Activated CD4-positive, CD25-positive, alpha-beta regulatory T cell (primary cell): ENCODE measurements at regions not wholly inside any gene's neighbourhood (a gene's known extent, or its start where the extent isn't known, plus 50 kb on each side); places are given as distances from the start of the nearest gene placed in this dataset.

Experiments used
- DNase-seq, 4 experiments: peaks; one replicate each; lab custom pipeline; 2025; lab: John Stamatoyannopoulos, UW

- no peak for DNase-seq
Observed at GRCh38 chr3:73745526-73746191, 120.9 kb upstream of the PDZRN3 start.

- no peak for DNase-seq
Observed at GRCh38 chr3:73743551-73743950, 118.8 kb upstream of the PDZRN3 start.

DNA sequence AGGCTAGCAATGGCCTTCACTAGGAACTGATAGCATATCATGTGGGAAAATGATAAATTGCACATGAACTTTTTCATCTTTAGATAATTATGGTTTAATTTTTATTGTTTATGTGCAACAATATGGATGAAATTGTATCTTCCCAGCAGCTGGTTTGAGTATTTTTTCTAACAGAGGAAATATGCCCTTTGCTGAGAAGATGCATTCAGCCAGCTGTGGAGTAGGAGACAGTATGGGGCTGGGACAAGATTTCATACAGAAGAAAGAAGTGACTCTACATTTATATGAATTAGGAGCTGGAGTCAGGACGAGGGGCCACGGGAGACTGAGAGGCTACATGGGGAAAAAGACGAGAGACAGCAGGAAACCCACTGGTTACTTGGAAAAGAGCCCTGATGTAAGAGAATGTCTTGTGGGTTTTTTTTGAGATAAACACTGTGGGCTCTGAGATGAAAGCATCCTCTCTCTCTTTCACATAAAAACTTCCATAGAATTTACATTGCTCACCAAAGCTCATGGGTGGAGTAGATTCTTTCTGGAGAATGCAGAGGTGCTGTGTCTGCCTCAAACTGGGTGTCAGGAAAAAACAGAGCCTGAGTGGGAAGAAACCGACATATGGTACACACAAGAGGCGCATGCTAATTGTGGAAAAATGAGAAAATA is 115.2 kb upstream of the PDZRN3 start:
- DNase-seq = no peak

- DNase-seq = no peak
Observed at GRCh38 chr3:73738711-73739110, 114.0 kb upstream of the PDZRN3 start.

DNA sequence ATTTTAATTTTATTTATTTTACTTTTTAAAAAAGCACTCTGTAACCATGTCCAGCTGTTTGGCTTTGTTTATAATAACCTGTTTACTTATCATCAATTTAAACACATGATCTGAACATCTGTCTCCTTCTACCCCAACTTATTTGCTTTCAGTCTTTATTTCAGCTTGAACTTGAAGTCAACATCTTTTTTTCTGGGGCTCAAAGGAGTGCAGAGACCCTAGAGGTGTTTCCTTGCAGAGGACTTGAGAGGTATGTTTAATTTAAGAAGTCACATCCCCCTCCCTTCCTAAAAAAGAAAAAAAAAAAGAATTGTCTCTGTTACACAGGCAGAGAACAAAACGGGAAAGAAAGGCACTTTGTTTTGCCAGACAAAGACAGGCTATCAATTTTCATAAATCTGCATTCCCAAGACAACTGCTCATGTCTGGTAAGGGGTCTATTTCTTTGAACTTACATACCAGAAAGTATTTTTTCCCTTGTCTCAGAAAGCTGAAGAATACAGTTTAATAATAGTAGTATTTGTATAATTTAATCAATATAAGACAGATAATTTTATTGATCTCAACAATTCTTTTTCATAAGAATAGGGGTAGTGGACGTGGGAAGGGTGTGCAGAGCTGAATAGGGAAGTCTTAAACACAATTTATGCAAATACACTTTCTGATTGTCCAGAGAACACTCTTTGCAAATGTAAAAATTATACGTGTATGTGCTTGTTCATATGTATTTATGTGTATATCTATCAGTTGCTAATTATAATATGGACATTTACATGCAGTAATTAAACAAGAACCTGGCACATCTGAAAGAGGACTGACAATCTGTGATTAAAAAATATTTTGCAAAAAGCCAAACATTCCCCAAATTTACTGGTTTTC is 109.7 kb upstream of the PDZRN3 start:
- no peak for DNase-seq

DNA sequence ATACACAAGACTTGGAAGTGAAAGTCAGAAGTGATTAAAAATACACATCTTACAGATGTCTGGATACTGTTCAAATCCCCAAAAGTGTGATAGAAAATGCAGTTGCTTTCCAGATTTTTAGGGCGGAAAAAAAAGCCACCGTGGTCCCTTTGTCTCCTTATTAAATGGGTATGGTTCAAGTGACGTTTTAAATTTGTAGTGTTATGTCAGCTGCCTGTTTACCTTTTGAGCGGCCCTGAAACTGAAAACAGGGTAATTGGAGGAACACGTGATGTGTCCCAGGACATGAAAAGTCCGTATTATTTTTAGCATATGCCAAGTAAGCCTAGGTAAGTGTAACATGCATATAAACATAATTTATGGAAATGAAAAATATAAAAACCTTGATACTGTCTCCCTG is 109.0 kb upstream of the PDZRN3 start:
- no peak for DNase-seq

DNA sequence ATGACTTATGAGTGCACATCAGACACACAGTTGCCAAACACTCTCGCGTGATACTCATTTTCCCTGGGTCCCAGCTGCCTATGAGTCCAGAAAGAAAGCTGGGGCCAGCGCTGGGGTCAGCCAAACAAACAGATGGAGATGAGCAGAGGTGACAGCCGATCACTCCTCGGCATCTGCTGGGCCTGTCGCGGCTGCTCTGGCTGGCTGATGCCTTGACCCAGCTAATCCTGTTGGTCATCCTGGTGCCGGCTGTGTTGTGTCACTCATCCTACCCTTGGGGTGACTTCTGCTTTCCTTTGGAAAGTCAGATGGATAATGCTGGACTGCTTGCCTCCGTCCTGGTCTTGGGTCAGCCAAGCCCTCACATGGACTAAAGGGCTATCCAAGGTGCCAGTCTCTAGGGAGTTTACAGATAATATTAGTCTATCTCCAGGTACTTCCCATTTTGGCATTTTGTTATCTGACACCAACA is 105.3 kb upstream of the PDZRN3 start:
- DNase-seq = no peak

DNA sequence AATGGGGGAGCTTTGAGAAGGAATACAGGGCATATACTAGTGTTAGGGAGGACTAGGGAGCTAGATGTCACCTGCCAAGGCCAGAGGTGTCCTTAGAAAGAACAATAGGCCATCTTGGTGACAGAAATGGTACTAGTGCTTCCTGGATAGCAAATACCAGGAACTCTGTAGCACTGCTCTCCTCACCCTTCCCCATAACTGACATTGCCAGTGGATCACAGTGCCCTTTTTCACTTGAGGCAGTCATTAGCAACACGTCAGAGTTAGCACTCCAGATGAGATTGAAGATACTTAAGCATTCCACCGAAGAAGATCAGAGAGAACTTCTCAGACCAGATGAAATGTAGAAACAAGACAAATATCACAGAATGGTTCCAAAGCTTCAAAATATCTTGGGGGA is 103.1 kb upstream of the PDZRN3 start:
- no peak for DNase-seq

GRCh38 chr3:73727117-73727821 is 102.5 kb upstream of the PDZRN3 start:
- no peak for DNase-seq

DNA sequence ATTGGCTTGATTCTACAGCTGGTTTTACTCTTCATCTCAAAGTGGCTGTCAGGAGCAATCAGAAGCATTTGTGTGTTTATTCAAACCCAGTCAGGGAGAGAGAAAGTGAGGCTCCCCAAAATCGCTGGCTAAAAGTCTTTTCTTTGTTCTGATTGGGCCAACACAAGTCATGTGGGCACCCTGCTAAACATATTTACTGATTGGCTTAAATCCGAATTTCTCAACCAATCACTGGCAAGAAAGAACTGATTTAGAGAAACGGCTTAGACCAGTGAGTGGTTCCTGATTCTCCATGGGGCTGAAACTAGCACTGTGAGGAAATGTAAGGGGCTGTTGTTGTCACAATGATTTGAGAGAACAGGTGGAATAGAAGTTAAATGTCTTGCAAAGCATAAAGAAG is 98.9 kb upstream of the PDZRN3 start:
- no peak for DNase-seq

- DNase-seq = no peak
Observed at GRCh38 chr3:73719861-73720260, 95.1 kb upstream of the PDZRN3 start.

- no peak for DNase-seq
Observed at GRCh38 chr3:73719413-73719851, 94.7 kb upstream of the PDZRN3 start.

GRCh38 chr3:73718326-73719110 is 93.8 kb upstream of the PDZRN3 start:
- no peak for DNase-seq

DNA sequence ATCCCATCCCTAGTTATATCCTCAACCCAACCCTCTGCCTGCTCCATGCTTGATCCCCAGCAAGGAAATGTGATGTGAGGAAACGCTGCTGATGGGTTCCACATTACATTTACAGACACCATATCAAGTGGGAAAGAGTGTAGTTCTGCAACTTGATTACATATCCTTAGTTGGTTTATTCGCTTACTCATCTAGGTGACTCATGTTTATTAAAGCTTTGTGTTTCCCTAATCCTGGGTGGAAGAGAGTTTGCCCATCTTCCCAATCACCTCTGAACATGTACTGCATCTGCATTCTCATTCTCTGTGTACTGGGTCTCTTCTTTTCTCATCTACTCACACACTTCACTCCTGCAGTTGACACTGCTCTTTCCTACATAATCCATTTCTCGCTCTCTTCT is 91.7 kb upstream of the PDZRN3 start:
- no peak for DNase-seq

DNA sequence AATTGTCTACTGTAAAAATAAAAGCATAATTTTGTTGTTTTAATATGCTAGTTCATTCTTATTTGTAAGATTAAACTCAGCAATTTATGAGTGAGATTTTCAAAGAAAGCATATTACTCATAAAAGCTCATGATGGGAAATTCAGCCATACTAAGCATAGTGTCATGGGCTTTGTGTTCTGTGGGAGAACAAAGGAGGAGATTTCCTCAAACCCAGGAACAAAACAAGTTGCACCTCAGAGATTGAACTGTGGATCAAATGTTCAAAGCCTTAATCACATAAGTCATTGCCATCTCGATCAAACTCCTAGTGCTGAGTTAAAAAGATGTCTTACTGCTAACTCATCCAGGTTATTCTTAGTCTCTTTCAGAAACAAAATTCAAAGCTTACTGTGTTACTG is 85.6 kb upstream of the PDZRN3 start:
- DNase-seq = no peak

- DNase-seq = no peak
Observed at GRCh38 chr3:73709712-73710111, 85.0 kb upstream of the PDZRN3 start.

DNA sequence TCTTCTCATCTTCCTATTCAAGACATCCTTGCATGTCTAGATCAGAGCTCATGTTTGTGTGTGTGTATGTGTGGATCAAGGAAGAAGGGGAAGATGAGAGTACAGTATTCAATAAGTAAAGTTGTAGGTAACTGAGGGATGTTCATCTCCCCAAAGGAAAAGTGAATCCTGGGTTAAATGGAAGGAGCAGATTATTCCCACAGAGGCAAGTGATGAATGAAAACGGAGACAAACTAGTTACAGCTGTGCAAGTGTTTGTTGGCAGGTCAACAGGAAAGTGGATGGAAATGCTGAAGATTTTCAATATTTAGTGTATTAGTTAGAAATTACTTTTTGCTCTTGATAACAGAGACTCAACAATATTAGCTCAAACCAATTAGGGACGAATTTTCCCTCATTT is 84.2 kb upstream of the PDZRN3 start:
- DNase-seq = no peak

- DNase-seq = no peak
Observed at GRCh38 chr3:73707772-73708171, 83.0 kb upstream of the PDZRN3 start.

DNA sequence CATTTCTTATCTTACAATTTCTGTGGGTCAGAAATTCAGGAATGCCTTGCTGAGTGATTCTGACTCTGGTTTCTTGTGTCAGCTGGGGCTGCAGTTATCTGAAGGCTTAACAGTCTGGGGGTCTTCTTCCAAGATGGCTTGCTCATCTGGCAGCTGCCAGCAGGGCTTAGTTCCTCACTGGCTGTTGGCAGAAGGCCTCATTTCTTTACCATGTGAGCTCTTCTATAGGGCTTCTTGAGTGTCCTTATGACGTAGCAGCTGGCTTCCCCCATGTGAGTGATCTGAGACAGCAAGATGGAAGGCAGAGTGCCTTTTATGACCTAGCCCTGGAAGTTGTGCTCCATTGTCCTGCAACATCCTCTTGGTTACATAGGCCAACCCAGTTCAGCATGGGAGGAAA is 82.0 kb upstream of the PDZRN3 start:
- no peak for DNase-seq

- DNase-seq = no peak
Observed at GRCh38 chr3:73705792-73706191, 81.1 kb upstream of the PDZRN3 start.

DNA sequence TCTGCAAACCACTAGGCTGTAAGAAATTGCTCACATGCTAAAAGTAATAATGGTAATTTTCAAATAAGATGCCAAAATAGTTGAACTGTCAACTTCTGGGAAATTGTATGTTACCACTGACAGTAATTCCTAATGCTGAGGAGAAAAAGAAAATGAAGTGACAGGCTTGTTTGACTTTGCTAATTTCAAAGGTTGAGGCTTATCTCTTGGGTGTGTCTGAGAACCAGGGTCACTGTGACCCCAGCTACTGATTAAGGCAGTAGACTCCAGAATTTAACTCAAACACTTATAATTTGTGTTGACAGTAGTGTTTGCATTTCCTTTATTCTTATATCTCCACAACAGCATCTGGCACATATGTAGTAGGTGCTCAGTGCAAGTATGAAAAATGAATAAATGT is 74.6 kb upstream of the PDZRN3 start:
- DNase-seq = no peak
